DMS114 treated with DMSO at 0.1 percent for 48 hours (cell line): ENCODE measurements at regions not wholly inside any gene's neighbourhood (a gene's known extent, or its start where the extent isn't known, plus 50 kb on each side); places are given as distances from the start of the nearest gene placed in this dataset.

Experiments used
- DNase-seq: peaks from one replicate; lab custom pipeline; 2025; ENCODE audit not compliant: unreplicated experiment; lab: John Stamatoyannopoulos, UW

DNA sequence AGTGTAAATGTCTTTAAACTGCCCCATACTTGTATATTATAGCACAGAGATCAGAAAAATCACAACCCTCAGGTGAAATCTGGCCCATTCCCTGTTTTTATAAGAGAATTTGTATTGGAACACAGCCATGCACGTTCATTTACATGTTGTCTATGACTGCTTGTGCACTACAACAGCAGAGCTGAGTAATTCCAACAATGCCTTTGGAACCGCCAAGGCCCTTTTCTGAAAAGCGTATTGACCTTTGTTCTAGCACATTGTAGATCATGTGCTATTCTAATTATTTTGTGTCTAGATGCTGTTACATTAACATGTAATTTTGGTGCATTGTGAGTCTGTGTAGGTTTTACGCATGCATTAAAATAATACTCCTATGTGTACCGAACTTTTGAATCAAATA lies 339.6 kb downstream of the CHRM3 start:
- DNase-seq: no peak

DNA sequence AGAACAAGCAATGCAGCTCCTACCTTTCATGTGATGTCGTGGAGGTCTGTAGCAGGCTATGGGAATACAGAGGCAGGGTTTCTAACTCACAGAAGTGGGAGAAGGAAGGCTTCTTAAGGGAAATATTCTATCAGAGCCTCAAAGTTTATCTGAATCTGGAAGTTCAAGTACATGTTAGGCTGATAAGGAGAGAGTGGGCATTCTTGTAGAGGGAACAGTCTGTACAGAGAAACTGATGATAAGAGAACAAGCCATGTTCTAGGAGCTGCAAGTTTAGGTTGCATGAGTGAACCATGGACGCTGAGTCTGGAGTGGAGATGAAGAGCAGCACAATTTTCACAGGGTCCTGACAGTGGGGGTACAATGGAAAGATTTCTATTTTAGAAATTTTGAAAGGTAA lies 344.0 kb downstream of the CHRM3 start:
- DNase-seq: no peak

DNA sequence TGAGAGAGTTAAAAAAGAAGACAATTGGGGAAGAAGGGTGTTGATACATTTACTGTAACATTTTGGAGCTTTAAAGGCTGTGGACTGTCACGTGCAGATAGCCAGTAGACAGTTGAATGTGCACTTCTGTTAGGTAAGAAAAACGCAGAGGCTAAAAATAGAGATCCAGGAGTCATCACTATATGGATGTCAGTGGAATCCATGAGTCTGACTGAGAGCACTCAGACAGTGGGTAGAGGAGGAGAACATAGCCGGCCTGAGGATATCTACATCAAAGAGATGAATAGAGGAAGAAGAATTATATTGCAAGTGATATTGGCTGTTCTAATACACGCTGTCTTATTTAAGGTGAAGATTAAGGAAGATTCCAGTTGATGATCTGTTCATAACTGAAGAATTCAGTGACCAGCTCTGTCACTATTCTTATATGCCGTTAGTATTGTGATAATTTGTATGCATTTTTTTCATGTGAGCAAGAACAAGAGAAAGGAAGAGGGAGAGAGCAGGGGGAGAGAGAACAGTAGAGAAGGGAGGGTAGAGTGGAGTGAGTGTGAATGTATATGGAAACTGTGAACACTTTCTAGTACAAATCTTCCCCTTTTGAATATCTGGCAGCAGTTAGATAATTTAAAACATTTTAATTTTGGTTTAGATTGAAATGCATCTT lies 344.8 kb downstream of the CHRM3 start:
- no peak for DNase-seq

DNA sequence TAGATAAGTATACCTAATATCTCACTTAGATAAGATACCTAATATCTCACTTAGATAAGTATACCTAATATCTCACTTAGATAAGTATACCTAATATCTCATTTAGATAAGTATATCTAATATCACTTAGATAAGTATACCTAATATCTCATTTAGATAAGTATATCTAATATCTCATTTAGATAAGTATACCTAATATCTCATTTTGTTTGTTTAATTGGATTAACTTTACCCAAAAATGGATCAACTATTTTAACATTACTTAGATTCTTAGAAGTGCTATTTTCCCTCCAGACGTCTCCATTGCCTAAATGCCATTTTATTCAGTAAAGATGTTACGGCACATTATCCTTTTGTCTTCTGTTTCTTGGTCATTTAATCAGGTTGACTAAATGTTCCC lies 346.4 kb downstream of the CHRM3 start:
- DNase-seq: no peak

DNA sequence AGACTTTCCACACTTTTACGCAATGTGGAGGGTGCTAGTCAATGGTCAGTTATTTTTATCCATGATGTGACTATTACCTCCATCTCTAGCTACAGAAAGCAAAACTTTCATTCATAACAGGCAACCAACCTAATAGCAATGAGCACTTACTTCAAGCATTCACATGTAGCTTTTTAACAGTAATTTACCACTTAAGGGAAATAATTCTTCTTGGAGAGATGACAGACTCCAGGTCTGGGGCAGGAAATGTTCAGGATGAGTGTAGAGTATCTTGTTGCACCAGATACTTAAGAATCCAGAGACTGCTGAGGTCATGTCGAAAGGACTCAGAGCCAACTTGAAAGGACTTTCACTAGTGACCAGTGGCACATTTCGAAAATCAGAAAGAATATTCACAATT lies 347.6 kb downstream of the CHRM3 start:
- no peak for DNase-seq

DNA sequence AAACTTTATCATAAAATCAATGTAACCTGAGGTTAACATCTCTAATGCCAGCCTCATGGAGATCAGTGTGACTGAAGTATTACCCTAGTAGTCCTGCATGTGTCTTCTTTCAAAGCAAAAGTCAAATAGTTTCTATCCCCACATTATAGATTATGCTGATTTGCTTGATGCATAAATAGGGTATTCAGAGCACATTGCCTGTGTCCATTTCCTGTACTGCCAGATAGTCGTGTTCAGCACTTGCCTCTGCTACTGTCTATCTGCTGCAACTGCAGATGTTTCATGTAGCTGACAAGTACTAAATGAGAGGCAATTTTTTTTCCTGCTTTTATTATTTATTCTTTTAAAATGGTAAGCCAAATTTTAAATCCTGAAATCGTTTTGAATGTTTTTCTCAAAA lies 348.7 kb downstream of the CHRM3 start:
- DNase-seq: no peak

DNA sequence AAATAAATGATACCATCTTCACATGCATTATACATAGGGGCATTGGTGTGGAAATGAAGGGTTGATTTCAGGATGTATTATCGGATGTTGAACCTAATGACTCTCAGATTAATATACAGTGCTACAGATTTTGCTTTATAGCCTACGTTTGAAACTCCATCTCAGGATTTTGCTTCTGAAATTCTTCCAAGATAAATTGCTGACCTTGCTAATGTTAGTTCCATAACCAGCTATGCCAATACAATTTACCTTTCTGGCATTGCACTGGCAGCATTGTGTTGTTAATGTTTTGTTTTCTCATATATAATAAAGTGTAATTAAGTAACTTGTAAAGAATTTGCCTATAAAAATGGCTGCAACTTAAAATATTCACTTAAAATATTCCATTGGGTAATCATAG lies 350.1 kb downstream of the CHRM3 start:
- no peak for DNase-seq

DNA sequence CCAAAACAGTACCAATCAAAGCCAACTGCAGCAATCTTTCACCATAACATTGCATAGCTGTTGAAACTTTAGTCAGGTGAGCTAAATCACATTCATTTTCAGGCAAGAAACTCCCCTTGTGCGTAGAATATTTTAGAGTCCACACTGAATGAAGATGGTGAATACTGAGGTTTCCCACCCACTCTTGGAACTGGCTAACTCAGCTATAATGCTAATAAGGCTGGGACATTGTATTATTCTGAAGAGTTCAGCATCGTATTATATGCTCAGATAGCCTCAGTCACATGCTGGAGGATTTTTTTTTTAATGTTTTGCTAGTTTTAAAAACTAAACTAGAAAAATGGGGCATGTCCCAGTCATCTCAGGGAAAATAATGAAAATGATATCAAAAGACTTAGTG lies 352.3 kb upstream of the FMN2 start:
- DNase-seq: no peak

DNA sequence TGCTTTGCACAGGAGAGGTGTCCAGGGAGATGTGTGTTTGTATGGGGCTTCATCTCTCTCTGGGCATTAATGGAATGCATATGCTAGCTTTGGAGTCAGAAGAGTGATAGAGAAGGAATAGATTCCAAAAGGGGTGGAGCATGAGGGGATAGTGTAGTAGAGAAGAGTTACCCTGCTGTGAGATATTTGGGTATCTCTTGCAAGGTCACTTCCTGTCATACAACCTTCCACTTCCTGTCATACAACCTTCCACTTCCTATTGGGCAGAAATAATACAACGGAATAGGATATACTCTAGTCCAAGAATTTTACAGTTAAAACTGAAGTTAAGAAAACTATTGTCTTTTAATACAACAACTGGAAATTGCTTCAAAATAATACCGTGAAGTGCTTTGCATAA lies 351.8 kb upstream of the FMN2 start:
- no peak for DNase-seq

DNA sequence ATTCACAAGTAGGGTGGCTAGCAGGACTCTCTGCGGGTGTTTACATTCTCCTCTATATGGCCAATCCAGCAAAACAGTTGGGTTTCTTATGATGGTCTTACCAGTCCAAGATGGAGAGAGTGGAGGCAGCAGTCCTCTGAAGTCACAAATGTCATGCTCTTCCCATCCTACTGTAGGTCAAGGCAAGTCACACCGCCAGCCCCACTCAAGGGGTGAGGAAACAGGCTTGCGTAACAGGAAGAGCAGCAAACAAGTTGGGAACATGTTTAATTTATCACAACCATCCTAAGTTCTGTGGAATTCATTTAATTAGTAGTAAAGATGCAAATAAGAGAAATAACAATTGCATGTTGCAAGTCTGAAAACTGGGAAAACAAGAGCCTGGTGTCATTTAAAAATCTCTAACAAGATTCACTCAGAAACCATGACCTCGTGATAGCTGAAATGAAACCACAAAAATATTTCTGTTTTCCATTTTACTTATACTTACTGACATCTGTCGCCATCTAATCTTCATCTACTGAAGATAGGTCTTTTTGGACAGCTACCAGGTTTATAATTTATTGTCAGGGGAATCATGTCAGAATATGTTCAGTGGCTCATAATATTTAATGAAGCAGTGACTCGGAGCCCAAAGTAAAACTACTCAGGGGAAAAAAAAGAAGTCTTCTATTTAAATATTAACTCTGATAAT lies 349.1 kb upstream of the FMN2 start:
- no peak for DNase-seq

DNA sequence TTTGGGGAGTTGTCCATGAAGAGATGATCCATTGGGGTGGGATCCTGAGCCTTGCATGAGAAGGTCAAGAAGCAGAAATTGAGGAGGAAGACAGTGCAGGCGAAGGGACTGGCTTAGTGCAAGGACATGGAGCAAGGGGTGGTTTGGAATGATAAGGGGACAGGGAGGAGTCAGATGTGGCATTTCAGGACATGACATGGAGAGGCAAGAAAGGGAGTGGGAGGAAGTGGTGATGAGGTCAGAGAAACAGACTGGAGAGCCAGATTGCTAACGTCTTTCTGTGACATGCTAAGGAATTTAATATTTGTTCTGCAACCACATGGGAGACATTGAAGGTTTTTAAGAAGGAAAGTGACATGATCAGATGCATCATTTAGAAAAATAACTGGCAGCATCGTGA lies 346.8 kb upstream of the FMN2 start:
- no peak for DNase-seq

DNA sequence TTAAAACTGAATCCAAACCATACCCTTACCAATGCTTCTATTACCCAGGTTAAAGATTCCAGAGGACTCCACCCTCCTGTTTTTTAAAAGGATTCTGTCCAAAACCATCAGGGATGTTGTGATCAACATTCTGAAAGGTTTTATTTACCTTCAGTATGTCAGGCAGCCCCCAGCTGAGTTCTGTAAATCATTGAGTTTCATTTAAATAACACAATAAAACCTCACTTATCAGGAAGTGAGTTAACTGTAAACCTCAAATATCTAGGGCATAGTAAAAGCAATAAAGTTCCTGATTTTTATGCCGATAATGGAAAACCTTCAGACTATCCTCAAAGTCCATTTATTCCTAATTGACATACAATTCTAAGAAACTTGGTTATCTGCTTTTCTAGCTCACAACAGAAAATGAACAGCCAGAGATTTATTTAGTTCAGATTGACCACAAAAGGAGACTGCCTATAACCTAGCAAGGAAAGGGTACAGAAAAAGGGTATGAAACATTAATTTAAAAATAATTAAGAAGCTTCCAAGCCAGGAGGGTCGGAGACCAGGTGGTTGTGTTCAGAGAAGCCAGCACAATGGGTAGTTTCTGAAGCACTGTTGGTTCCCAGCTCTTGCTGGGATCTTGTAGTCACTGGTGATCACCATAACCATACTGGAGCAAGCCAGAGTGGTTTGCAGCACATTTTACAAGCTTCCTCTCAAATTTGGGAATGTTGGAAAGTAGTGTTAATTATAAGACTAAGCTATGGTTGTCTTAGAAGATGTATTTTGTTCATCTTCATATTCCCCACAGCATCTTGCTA lies 336.4 kb upstream of the FMN2 start:
- DNase-seq: no peak

DNA sequence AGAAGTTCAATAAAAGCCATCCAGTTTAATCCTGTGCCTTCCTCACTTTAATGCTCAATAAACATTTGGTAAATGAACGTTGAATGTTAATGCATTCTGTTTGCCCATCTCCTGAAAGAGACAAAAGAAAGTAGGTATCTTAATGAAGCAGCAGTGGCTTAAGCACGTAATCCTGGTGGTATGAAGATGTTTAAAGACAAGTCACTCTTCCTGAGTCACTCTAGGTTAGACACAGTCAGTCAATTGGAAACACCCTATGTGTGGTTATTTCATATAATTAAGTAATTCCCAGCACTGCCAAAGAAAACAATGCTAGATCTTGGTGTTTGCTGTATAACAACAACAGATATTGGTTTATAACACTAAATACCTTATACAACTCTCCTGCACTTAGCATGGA lies 334.0 kb upstream of the FMN2 start:
- no peak for DNase-seq

DNA sequence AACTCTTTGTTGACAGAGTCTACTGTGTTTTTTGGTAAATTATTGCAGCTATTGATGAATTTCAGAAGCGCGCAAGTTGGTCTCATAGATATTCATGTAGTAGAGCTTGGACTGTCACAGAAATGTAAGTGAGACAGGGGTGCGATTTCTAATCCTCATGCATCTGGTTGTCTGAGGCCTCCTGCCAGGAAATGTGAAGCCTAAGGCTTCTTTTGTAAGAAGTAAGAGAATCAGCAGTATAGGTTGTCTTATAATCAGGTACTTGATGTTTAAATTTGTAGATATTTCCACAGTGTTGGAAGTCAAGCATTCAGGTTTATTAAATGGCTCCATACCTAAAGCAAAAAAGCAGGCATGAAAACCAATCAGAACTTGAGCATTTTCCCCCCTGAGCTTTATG lies 332.9 kb upstream of the FMN2 start:
- DNase-seq: no peak

DNA sequence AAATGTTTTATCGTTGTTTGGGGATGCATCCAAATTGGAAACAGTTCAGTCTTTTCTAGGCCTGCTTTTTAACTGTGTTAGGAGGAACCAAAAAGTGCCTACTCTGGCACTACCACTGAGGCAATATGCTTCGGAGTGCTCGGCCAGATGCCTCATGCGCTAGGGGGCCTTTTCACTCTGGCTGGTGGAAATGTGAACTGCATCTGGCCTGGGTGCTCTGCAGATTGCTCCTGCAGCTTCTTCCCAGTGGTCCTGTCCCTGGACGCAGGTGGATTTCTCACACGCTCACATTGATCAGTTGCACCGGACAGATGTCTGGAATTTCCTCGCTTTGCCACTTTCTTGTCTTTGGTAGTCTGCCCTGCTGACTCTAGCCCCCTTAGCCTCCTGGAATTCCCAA lies 330.2 kb upstream of the FMN2 start:
- no peak for DNase-seq

DNA sequence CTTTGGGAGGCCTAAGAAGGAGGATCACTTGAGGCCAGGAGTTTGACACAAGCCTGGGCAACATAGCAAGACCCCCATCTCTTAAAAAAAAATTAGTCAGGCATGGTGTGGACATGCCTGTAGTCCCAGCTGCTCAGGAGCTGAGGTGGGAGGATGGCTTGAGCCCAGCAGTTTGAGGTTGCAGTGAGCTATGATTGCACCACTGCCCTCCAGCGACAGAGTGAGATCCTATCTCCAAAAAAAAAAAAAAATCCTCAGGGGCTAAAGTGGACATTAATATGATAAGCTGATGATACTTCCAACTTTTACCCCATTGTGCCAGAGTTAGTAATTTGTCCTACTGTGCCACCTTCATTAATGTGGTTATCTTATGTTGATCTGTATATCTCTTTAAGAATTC lies 327.8 kb upstream of the FMN2 start:
- no peak for DNase-seq

DNA sequence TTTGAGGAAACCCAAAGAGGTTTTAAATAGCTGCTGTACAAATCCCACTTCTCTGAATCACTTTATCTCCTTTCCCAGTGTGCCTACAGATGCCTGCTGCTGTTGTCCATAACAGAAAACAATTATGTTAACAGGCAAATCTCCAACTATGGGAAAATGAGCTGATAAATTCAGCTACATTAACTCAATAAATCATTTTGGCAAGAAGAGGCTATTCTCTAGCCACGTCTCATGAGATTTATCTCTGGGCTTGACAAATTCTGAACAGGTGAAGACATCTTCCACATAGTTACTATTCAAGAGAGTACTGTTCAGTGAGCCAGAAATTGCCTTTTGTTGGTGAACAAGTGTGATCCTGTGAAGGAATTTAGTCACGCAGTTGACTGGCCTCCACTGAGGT lies 327.1 kb upstream of the FMN2 start:
- no peak for DNase-seq

DNA sequence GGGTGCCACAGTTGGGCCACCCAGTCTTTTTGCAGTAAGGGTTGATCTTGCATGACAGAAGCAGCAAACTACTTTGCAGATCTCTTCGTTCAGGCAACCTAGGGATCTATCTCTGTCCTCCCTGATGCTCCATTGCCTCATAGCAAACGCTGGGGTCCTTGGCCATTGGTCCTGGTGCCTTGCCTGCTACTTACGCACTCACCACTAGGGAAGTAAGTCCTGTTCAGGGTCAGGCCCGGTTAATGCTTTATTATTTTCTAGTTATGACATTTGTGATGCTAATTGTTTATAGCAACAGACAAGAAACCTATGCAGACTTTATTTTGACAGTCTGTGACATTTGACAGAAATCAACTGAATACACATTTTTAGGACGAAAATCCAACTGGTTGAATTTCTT lies 326.5 kb upstream of the FMN2 start:
- DNase-seq: no peak

DNA sequence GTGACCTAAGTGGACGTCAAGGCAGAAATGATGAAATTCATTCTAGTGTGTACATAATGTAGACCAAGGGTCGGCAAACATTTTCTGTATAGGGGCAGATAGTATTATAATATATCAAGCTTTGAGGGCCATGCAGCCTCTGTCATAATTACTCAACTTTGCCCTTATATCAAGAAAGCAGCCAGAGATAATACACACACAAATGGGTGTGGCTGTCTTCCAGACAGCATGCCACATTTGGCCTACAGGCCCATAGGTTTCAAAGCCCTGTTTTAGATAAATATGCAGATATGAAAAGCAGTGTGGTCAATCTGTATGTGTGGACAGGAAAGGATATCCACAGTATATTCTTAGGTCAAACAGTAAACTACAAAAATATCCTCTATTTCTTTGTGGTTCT lies 320.1 kb upstream of the FMN2 start:
- no peak for DNase-seq

DNA sequence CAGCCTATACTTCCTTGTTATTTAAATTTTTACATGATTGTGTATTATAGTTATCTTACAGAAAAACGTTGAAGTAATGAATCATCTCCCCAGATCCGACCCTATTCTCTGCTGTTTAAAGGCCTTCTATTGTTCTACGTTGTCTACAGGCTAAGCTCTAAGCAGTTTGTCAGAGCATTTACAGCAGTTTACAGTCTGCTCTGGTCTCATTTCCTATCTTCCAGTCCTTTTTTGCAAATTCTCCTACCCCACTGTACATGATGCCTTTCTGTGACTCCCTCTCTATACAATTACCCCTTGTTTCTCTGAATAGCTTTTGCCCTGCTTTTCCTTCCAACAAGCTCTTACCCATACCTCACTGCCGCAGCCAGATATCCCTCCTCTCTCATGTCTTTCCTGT lies 319.2 kb upstream of the FMN2 start:
- DNase-seq: no peak

DNA sequence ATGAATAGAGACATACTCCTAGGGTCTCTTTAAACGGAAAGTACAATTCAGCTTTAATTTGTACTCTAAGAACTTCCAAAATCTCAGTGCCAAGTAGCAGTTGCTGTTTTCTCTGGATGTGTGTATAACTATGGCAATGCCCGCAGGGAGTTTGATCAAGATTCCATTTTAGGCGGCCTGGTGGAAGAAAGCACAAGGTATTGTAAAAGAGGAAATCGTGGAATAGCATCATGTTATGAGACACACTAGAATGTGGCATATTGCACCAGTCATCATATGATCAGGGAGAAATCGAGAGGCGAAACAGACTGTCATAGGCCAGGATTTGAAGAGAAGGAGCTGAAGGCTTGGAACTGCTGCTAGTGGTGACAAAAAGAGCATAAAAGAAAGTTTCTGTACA lies 316.2 kb upstream of the FMN2 start:
- DNase-seq: no peak

DNA sequence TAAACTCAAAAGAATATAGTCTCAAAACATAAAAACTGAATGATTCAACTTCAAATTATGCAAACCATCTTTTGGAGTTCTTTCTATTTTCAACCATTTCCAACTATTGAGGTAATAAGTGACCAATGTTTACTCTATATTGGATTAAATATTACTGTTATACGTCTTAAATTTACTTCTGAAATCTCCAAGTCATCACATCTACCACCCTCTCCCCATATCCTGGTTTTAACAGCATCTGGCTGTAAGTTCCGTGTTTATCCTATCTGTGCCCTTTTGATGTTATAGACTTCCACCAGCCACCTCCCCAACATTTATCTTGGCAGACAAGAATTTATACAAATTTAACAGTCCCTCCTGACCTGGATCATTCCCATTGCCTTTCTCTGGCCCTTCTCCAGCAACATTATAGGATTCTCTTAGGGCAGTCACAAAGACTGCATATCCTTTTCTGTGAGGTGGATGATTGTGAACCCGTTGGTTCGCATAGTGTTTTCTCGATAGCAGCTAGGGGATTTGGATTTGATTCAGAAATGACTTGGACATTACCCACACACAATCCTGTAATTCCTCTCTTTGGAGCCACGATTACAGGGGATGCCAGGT lies 313.4 kb upstream of the FMN2 start:
- no peak for DNase-seq
